Endodermal cell (in vitro differentiated cells): ENCODE measurements at regions not wholly inside any gene's neighbourhood (a gene's known extent, or its start where the extent isn't known, plus 50 kb on each side); places are given as distances from the start of the nearest gene placed in this dataset.
A peak's percentile ranks its signal among the peaks of the same experiment; 100 is the strongest.

Experiments used
- DNase-seq: peaks from one replicate; pipeline ENCODE4 v3.0.0-alpha.2; 2017
- H3K27ac ChIP-seq: 2 replicates; pipeline ENCODE4 v1.5.1; 2013; ENCODE audit warnings: mild to moderate bottlenecking, low read depth, low read length, moderate library complexity
- H3K27me3 ChIP-seq: 2 replicates; pipeline ENCODE4 v1.6.1; 2013; ENCODE audit warnings: mild to moderate bottlenecking, low read length, moderate library complexity; ENCODE audit not compliant: insufficient read depth, control insufficient read depth, poor library complexity, severe bottlenecking
- H3K36me3 ChIP-seq: 2 replicates; pipeline ENCODE4 v1.7.0; 2013; ENCODE audit warnings: mild to moderate bottlenecking, low read length, moderate library complexity; ENCODE audit not compliant: control insufficient read depth, insufficient read depth
- H3K4me1 ChIP-seq: one replicate; pipeline ENCODE4 v1.7.0; 2013; ENCODE audit warnings: low read length; ENCODE audit not compliant: control insufficient read depth, insufficient read depth
- H3K4me3 ChIP-seq: 2 replicates; pipeline ENCODE4 v1.5.1; 2013; ENCODE audit warnings: mild to moderate bottlenecking, low read length, moderate library complexity
- H3K9ac ChIP-seq: 2 replicates; pipeline ENCODE4 v1.6.1; 2013; ENCODE audit warnings: mild to moderate bottlenecking, low read length, moderate library complexity; ENCODE audit not compliant: poor library complexity, severe bottlenecking; ENCODE audit errors: extremely low read depth
- H3K9me3 ChIP-seq: 2 replicates; pipeline ENCODE4 v1.6.1; 2013; ENCODE audit warnings: mild to moderate bottlenecking, low read length, moderate library complexity; ENCODE audit not compliant: control insufficient read depth
- H3K27ac Mint-ChIP-seq: 2 replicates; pipeline ENCODE4 v1.8.0; 2020; ENCODE audit warnings: mixed read lengths
- H3K27me3 Mint-ChIP-seq: 2 replicates; pipeline ENCODE4 v1.8.0; 2021; ENCODE audit warnings: mild to moderate bottlenecking, mixed read lengths; ENCODE audit not compliant: insufficient read depth
- H3K36me3 Mint-ChIP-seq: 2 replicates; pipeline ENCODE4 v1.8.0; 2020; ENCODE audit warnings: low read depth, mixed read lengths
- H3K4me1 Mint-ChIP-seq: 2 replicates; pipeline ENCODE4 v1.8.0; 2020; ENCODE audit warnings: mixed read lengths
- H3K4me3 Mint-ChIP-seq: 2 replicates; pipeline ENCODE4 v1.8.0; 2020; ENCODE audit warnings: mild to moderate bottlenecking, moderate library complexity, mixed read lengths
- H3K9me3 Mint-ChIP-seq: 2 replicates; pipeline ENCODE4 v1.8.0; 2020; ENCODE audit warnings: mild to moderate bottlenecking, mixed read lengths
- WGBS, 2 experiments: methylation state at CpG; one replicate each; pipeline versions ENCODE4 v1.1.5 to v1.1.7; 2013; ENCODE audit warnings: missing lambda C conversion rate in 2 of 2, mixed read lengths in 1 of 2; ENCODE audit not compliant: insufficient coverage in 1 of 2, insufficient read length in 1 of 2; 5-methylcytosine and 5-hydroxymethylcytosine counted together
- TF ChIP-seq, protein P1 (sequence below): fragments of 200-600 bp; sonication (generic); conservative IDR thresholded peaks from 2 replicates; pipeline ENCODE4 v1.5.0; 2021; ENCODE audit warnings: antibody characterized with exemption, mild to moderate bottlenecking

DNA sequence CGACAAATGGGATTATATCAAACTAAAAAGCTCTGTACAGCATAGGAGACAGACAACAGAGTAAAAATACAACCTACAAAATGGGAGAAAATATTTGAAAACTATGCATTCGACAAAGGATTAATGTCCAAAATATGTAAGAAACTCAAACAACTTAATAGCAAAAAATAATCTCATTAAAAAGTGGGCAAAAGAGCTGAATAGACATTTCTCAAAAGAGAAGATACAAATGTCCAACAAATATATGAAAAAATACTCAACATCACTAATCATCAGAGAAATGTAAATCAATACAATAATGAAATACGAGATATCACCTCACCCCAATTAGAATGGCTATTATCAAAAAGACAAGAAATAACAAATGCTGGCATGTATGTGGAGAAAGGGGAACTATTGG lies 272.9 kb downstream of the KLHL13 start:
- WGBS, 2 experiments, result 83% methylated on average over 1 of the region's 3 CpGs; no CpG with 5 or more reads in 1 of the 2 experiments
- Histone ChIP-seq H3K4me3 (no peak overlapping the region), H3K36me3 (no peaks in the 10 kb centered on the region), H3K9me3 (no peaks in the 10 kb centered on the region), H3K9ac (no peak overlapping the region), H3K27ac (no peak overlapping the region), H3K4me1 (no peaks in the 10 kb centered on the region), H3K27me3 (no peaks in the 10 kb centered on the region)
- no peaks in the 10 kb centered on the region for H3K4me1 Mint-ChIP-seq
- H3K9me3 Mint-ChIP-seq, result peaks cover 48% of the 10 kb centered on the region
- no peak overlapping the region for H3K4me3 Mint-ChIP-seq
- no peaks in the 10 kb centered on the region for H3K36me3 Mint-ChIP-seq
- H3K27ac Mint-ChIP-seq, result no peak overlapping the region
- TF ChIP-seq, protein P1, sequence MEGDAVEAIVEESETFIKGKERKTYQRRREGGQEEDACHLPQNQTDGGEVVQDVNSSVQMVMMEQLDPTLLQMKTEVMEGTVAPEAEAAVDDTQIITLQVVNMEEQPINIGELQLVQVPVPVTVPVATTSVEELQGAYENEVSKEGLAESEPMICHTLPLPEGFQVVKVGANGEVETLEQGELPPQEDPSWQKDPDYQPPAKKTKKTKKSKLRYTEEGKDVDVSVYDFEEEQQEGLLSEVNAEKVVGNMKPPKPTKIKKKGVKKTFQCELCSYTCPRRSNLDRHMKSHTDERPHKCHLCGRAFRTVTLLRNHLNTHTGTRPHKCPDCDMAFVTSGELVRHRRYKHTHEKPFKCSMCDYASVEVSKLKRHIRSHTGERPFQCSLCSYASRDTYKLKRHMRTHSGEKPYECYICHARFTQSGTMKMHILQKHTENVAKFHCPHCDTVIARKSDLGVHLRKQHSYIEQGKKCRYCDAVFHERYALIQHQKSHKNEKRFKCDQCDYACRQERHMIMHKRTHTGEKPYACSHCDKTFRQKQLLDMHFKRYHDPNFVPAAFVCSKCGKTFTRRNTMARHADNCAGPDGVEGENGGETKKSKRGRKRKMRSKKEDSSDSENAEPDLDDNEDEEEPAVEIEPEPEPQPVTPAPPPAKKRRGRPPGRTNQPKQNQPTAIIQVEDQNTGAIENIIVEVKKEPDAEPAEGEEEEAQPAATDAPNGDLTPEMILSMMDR, result no peak
- no peaks in the 10 kb centered on the region for H3K27me3 Mint-ChIP-seq
- DNase-seq, result no peak

DNA sequence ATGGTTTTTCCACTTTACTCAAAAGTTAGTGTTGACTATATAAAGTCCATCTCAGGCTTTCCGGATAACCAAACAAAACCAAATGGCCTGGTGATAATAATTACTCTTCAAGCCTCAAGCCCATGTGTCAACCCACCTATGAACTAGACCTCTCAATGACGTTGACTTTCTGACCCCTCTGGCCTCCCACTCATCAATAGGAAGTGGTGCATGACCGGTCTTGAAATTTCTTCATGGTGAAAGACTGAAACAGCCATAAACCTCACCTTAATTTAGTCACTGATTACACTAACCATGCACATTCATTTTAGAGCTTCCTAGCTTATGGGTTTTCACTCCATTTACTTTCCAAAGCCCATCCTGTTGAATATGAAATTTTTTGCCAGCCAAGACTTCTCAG lies 276.0 kb downstream of the KLHL13 start:
- H3K36me3 ChIP-seq, result no peaks in the 10 kb centered on the region
- TF ChIP-seq, protein P1, result no peak
- Mint-ChIP-seq H3K4me1 (no peaks in the 10 kb centered on the region), H3K4me3 (no peak overlapping the region), H3K36me3 (no peaks in the 10 kb centered on the region), H3K27me3 (no peaks in the 10 kb centered on the region), H3K9me3 (peaks cover 39% of the 10 kb centered on the region), H3K27ac (no peak overlapping the region)
- WGBS, 2 experiments, result 85% methylated on average over 3 of the region's 3 CpGs; no CpG with 5 or more reads in 1 of the 2 experiments
- no peaks in the 10 kb centered on the region for H3K4me1 ChIP-seq
- DNase-seq, result no peak
- no peak overlapping the region for H3K4me3 ChIP-seq
- H3K9ac ChIP-seq, result no peak overlapping the region
- H3K9me3 ChIP-seq, result no peaks in the 10 kb centered on the region
- no peak overlapping the region for H3K27ac ChIP-seq
- no peaks in the 10 kb centered on the region for H3K27me3 ChIP-seq

DNA sequence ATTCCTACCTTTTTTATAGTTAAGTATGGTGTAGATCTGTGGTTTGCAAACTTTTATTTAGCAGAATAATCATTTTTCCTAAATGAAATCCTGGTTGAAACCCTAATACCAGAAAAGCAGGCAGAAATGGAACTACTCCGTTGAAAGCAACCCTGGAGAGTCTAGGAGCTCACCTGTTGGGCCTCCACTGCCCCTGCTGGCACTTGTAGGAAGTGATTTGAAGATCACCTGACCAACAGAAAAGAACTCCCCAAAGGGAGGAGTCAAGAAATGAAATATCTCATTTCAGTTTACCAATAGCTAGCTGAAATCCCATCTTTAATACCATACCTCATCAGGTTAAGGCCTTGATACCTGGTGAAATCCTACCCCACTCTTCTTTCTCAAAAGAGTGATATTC lies 277.1 kb downstream of the KLHL13 start:
- TF ChIP-seq, protein P1, result peak; percentile 50

More for the DNA sequence above, 277.1 kb downstream of the KLHL13 start:
- Mint-ChIP-seq H3K4me1 (no peaks in the 10 kb centered on the region), H3K27me3 (no peaks in the 10 kb centered on the region), H3K4me3 (no peak overlapping the region), H3K27ac (no peak overlapping the region), H3K9me3 (peaks cover 39% of the 10 kb centered on the region), H3K36me3 (no peaks in the 10 kb centered on the region)
- Histone ChIP-seq H3K9ac (no peak overlapping the region), H3K4me3 (no peak overlapping the region), H3K4me1 (no peaks in the 10 kb centered on the region), H3K9me3 (no peaks in the 10 kb centered on the region), H3K27me3 (no peaks in the 10 kb centered on the region), H3K27ac (no peak overlapping the region), H3K36me3 (no peaks in the 10 kb centered on the region)
- peak; percentile 53 for DNase-seq
- WGBS, 2 experiments, result 75% methylated on average over 1 of the region's 1 CpG; no CpG with 5 or more reads in 1 of the 2 experiments
